Epithelial cell of proximal tubule (primary cell): ENCODE measurements at regions not wholly inside any gene's neighbourhood (a gene's known extent, or its start where the extent isn't known, plus 50 kb on each side); places are given as distances from the start of the nearest gene placed in this dataset.
A peak's percentile ranks its signal among the peaks of the same experiment; 100 is the strongest.
"Not testable (repeated sequence)": the region's sequence is repeated elsewhere in the genome, so short reads cannot be mapped to it uniquely, and the experiment has no call there.

ENCODE experiments used
- DNase-seq: peaks from one replicate; pipeline ENCODE4 v3.0.0-alpha.2; 2011; ENCODE audit warnings: low read depth
- H3K4me3 ChIP-seq: 2 replicates; pipeline ENCODE4 v1.5.1; 2011; ENCODE audit warnings: low read depth, mild to moderate bottlenecking, low read length
- CTCF ChIP-seq: conservative IDR thresholded peaks from 2 replicates; pipeline ENCODE4 v1.5.1; 2012; ENCODE audit warnings: low read depth, mild to moderate bottlenecking, low read length

- DNase-seq = no peak
- no peak for TF ChIP-seq CTCF
- H3K4me3 ChIP-seq = no peak overlapping the region
Observed at GRCh38 chr13:33659466-33659865, 158.5 kb upstream of the RFC3 start.

GRCh38 chr13:33659894-33660293 is 158.1 kb upstream of the RFC3 start:
- no peak for DNase-seq
- H3K4me3 ChIP-seq = no peak overlapping the region
- no peak for TF ChIP-seq CTCF

GRCh38 chr13:33662392-33662791 is 155.6 kb upstream of the RFC3 start:
- H3K4me3 ChIP-seq = no peak overlapping the region
- no peak for DNase-seq
- TF ChIP-seq CTCF = no peak

- no peak for TF ChIP-seq CTCF
- DNase-seq = no peak
- no peak overlapping the region for H3K4me3 ChIP-seq
Observed at GRCh38 chr13:33665626-33666175, 152.2 kb upstream of the RFC3 start.

- no peak overlapping the region for H3K4me3 ChIP-seq
- TF ChIP-seq CTCF = no peak
- no peak for DNase-seq
Observed at GRCh38 chr13:33671560-33671959, 146.4 kb upstream of the RFC3 start.

GRCh38 chr13:33672022-33672421 is 145.9 kb upstream of the RFC3 start:
- DNase-seq, H3K4me3 ChIP-seq: not testable (repeated sequence)

- no peak for TF ChIP-seq CTCF
- DNase-seq = peak; percentile 12
- H3K4me3 ChIP-seq = peak overlapping the region; percentile 54
Observed at GRCh38 chr13:33676045-33676989, 141.6 kb upstream of the RFC3 start.
